HG02973 (cell line): ENCODE measurements at regions not wholly inside any gene's neighbourhood (a gene's known extent, or its start where the extent isn't known, plus 50 kb on each side); places are given as distances from the start of the nearest gene placed in this dataset.

ENCODE experiments used
- ATAC-seq: cut with Tn5 transposase; IDR thresholded peaks from one replicate; pipeline ENCODE4 v1.9.1; 2021; ENCODE audit warnings: moderate library complexity; ENCODE audit not compliant: unreplicated experiment

GRCh38 chr7:7048213-7048612, 134.1 kb upstream of the C1GALT1 start:
- ATAC-seq: no peak

- peak; percentile 62 for ATAC-seq
Measured at GRCh38 chr7:7051206-7051877, 131.0 kb upstream of the C1GALT1 start.

- ATAC-seq: no peak
Measured at GRCh38 chr7:7054252-7054830, 128.0 kb upstream of the C1GALT1 start.

- no peak for ATAC-seq
Measured at GRCh38 chr7:7060828-7061599, 121.3 kb upstream of the C1GALT1 start.

GRCh38 chr7:7077945-7078344, 104.4 kb upstream of the C1GALT1 start:
- no peak for ATAC-seq

GRCh38 chr7:7080802-7081201, 101.5 kb upstream of the C1GALT1 start:
- ATAC-seq: no peak

GRCh38 chr7:7090460-7090859, 91.9 kb upstream of the C1GALT1 start:
- no peak for ATAC-seq

GRCh38 chr7:7098280-7098818, 84.0 kb upstream of the C1GALT1 start:
- no peak for ATAC-seq

- ATAC-seq: no peak
Measured at GRCh38 chr7:7099584-7100014, 82.7 kb upstream of the C1GALT1 start.

GRCh38 chr7:7100432-7100849, 81.9 kb upstream of the C1GALT1 start:
- no peak for ATAC-seq

- ATAC-seq: no peak
Measured at GRCh38 chr7:7102906-7103305, 79.4 kb upstream of the C1GALT1 start.

GRCh38 chr7:7103343-7104313, 78.7 kb upstream of the C1GALT1 start:
- no peak for ATAC-seq

- no peak for ATAC-seq
Measured at GRCh38 chr7:7104314-7104698, 78.0 kb upstream of the C1GALT1 start.

- ATAC-seq: no peak
Measured at GRCh38 chr7:7104971-7105370, 77.4 kb upstream of the C1GALT1 start.

GRCh38 chr7:7105800-7106582, 76.4 kb upstream of the C1GALT1 start:
- ATAC-seq: no peak

- ATAC-seq: no peak
Measured at GRCh38 chr7:7108931-7109330, 73.4 kb upstream of the C1GALT1 start.

- no peak for ATAC-seq
Measured at GRCh38 chr7:7109934-7110333, 72.4 kb upstream of the C1GALT1 start.

GRCh38 chr7:7110706-7111105, 71.6 kb upstream of the C1GALT1 start:
- no peak for ATAC-seq

- ATAC-seq: no peak
Measured at GRCh38 chr7:7112868-7113267, 69.5 kb upstream of the C1GALT1 start.
